IPS-15b (cell line): ENCODE measurements at regions not wholly inside any gene's neighbourhood (a gene's known extent, or its start where the extent isn't known, plus 50 kb on each side); places are given as distances from the start of the nearest gene placed in this dataset.

ENCODE experiments used
- H3K27me3 ChIP-seq: one replicate; pipeline ENCODE4 v1.6.1; 2013; ENCODE audit warnings: low read length; ENCODE audit not compliant: control insufficient read depth, insufficient read depth
- H3K36me3 ChIP-seq: one replicate; pipeline ENCODE4 v1.6.1; 2013; ENCODE audit warnings: low read length; ENCODE audit not compliant: control insufficient read depth, insufficient read depth
- H3K4me1 ChIP-seq: one replicate; pipeline ENCODE4 v1.6.1; 2013; ENCODE audit warnings: mild to moderate bottlenecking, low read length; ENCODE audit not compliant: control insufficient read depth, insufficient read depth
- H3K4me3 ChIP-seq: one replicate; pipeline ENCODE4 v1.5.1; 2013; ENCODE audit warnings: low read depth, low read length
- H3K9ac ChIP-seq: one replicate; pipeline ENCODE4 v1.6.1; 2013; ENCODE audit warnings: low read depth, mild to moderate bottlenecking, low read length
- H3K9me3 ChIP-seq: one replicate; pipeline ENCODE4 v1.6.1; 2013; ENCODE audit warnings: mild to moderate bottlenecking, low read length; ENCODE audit not compliant: control insufficient read depth, insufficient read depth

GRCh38 chr18:76219023-76219422 is 276.0 kb downstream of the ZNF516 start:
- no peaks in the 10 kb centered on the region for H3K36me3 ChIP-seq
- H3K4me1 ChIP-seq, result no peaks in the 10 kb centered on the region
- H3K9me3 ChIP-seq, result no peaks in the 10 kb centered on the region
- H3K9ac ChIP-seq, result no peak overlapping the region
- no peaks in the 10 kb centered on the region for H3K27me3 ChIP-seq
- no peak overlapping the region for H3K4me3 ChIP-seq

- no peak overlapping the region for H3K9ac ChIP-seq
- no peaks in the 10 kb centered on the region for H3K36me3 ChIP-seq
- no peaks in the 10 kb centered on the region for H3K4me1 ChIP-seq
- H3K9me3 ChIP-seq, result no peaks in the 10 kb centered on the region
- H3K27me3 ChIP-seq, result no peaks in the 10 kb centered on the region
- H3K4me3 ChIP-seq, result no peak overlapping the region
These were observed 278.9 kb downstream of the ZNF516 start for GRCh38 chr18:76216096-76216495.

- H3K9ac ChIP-seq, result no peak overlapping the region
- no peaks in the 10 kb centered on the region for H3K4me1 ChIP-seq
- H3K9me3 ChIP-seq, result no peaks in the 10 kb centered on the region
- no peak overlapping the region for H3K4me3 ChIP-seq
- no peaks in the 10 kb centered on the region for H3K36me3 ChIP-seq
- no peaks in the 10 kb centered on the region for H3K27me3 ChIP-seq
These were observed 281.1 kb downstream of the ZNF516 start for GRCh38 chr18:76213991-76214390.

GRCh38 chr18:76212960-76213359 is 282.1 kb downstream of the ZNF516 start:
- H3K9ac ChIP-seq, result no peak overlapping the region
- H3K27me3 ChIP-seq, result no peaks in the 10 kb centered on the region
- H3K36me3 ChIP-seq, result no peaks in the 10 kb centered on the region
- no peaks in the 10 kb centered on the region for H3K9me3 ChIP-seq
- H3K4me1 ChIP-seq, result peaks cover 2% of the 10 kb centered on the region
- no peak overlapping the region for H3K4me3 ChIP-seq

GRCh38 chr18:76209597-76209996 is 285.4 kb downstream of the ZNF516 start:
- Histone ChIP-seq H3K9ac (no peak overlapping the region), H3K4me3 (no peak overlapping the region), H3K4me1 (peaks cover 2% of the 10 kb centered on the region), H3K9me3 (no peaks in the 10 kb centered on the region), H3K27me3 (no peaks in the 10 kb centered on the region), H3K36me3 (no peaks in the 10 kb centered on the region)

GRCh38 chr18:76208678-76209306 is 286.2 kb downstream of the ZNF516 start:
- H3K27me3 ChIP-seq, result no peaks in the 10 kb centered on the region
- H3K36me3 ChIP-seq, result no peaks in the 10 kb centered on the region
- no peak overlapping the region for H3K4me3 ChIP-seq
- no peak overlapping the region for H3K9ac ChIP-seq
- peaks cover 2% of the 10 kb centered on the region for H3K4me1 ChIP-seq
- no peaks in the 10 kb centered on the region for H3K9me3 ChIP-seq

- Histone ChIP-seq H3K9me3 (no peaks in the 10 kb centered on the region), H3K4me1 (peaks cover 2% of the 10 kb centered on the region), H3K9ac (no peak overlapping the region), H3K27me3 (no peaks in the 10 kb centered on the region), H3K4me3 (no peak overlapping the region), H3K36me3 (no peaks in the 10 kb centered on the region)
These were observed 289.1 kb downstream of the ZNF516 start for GRCh38 chr18:76205906-76206305.

GRCh38 chr18:76203552-76203951 is 291.5 kb downstream of the ZNF516 start:
- Histone ChIP-seq H3K4me1 (no peaks in the 10 kb centered on the region), H3K27me3 (no peaks in the 10 kb centered on the region), H3K9ac (no peak overlapping the region), H3K9me3 (no peaks in the 10 kb centered on the region), H3K36me3 (no peaks in the 10 kb centered on the region), H3K4me3 (no peak overlapping the region)

GRCh38 chr18:76202322-76202721 is 292.7 kb downstream of the ZNF516 start:
- Histone ChIP-seq H3K27me3 (no peaks in the 10 kb centered on the region), H3K9ac (no peak overlapping the region), H3K36me3 (no peaks in the 10 kb centered on the region), H3K4me3 (no peak overlapping the region), H3K4me1 (no peaks in the 10 kb centered on the region), H3K9me3 (no peaks in the 10 kb centered on the region)

GRCh38 chr18:76195601-76196000 is 299.4 kb downstream of the ZNF516 start:
- Histone ChIP-seq H3K4me3 (no peak overlapping the region), H3K36me3 (no peaks in the 10 kb centered on the region), H3K4me1 (no peaks in the 10 kb centered on the region), H3K27me3 (no peaks in the 10 kb centered on the region), H3K9me3 (no peaks in the 10 kb centered on the region), H3K9ac (no peak overlapping the region)

- Histone ChIP-seq H3K27me3 (no peaks in the 10 kb centered on the region), H3K4me3 (no peak overlapping the region), H3K36me3 (no peaks in the 10 kb centered on the region), H3K9ac (no peak overlapping the region), H3K9me3 (no peaks in the 10 kb centered on the region), H3K4me1 (no peaks in the 10 kb centered on the region)
These were observed 306.9 kb downstream of the ZNF516 start for GRCh38 chr18:76188097-76188496.

GRCh38 chr18:76179257-76179656 is 315.8 kb downstream of the ZNF516 start:
- no peaks in the 10 kb centered on the region for H3K4me1 ChIP-seq
- no peak overlapping the region for H3K4me3 ChIP-seq
- no peaks in the 10 kb centered on the region for H3K9me3 ChIP-seq
- H3K36me3 ChIP-seq, result no peaks in the 10 kb centered on the region
- H3K9ac ChIP-seq, result no peak overlapping the region
- no peaks in the 10 kb centered on the region for H3K27me3 ChIP-seq
